PC-3 (cell line): ENCODE measurements at regions not wholly inside any gene's neighbourhood (a gene's known extent, or its start where the extent isn't known, plus 50 kb on each side); places are given as distances from the start of the nearest gene placed in this dataset.
A peak's percentile ranks its signal among the peaks of the same experiment; 100 is the strongest.

ENCODE experiments used
- ATAC-seq: fragments of 200-7000 bp; cut with Tn5 transposase; 2 replicates; pipeline ENCODE4 v1.9.1; 2020; ENCODE audit warnings: mild to moderate bottlenecking, moderate library complexity
- BruUV-seq: library from RNA; stranded (reverse); fragments of 400-500 nt; replicated peaks from 2 replicates; lab custom pipeline; 2021; lab: Mats Ljungman, UMichigan
- CTCF ChIA-PET: fragments of 300-600 bp; sonication (Branson Sonifier 250); formaldehyde crosslinking; loops from one replicate; lab custom pipeline; 2022; ENCODE audit warnings: antibody characterized with exemption; lab: Charles Lee
- POLR2A ChIA-PET: fragments of 300-600 bp; sonication (Branson Sonifier 250); formaldehyde crosslinking; loops from one replicate; lab custom pipeline; 2022; ENCODE audit warnings: antibody characterized with exemption; ENCODE audit not compliant: unreplicated experiment; lab: Charles Lee
- DNase-seq: peaks from one replicate; pipeline ENCODE4 v3.0.0-alpha.2; 2015
- H2AFZ ChIP-seq: fragments of 300-600 bp; sonication (generic); 2 replicates; pipeline ENCODE4 v1.6.0; 2016; ENCODE audit warnings: antibody characterized with exemption, low read length
- H3F3A ChIP-seq: fragments of 300-600 bp; sonication (generic); one replicate; pipeline ENCODE4 v1.6.0; 2017; ENCODE audit warnings: antibody characterized with exemption, low read length, control low read depth, mild to moderate bottlenecking; ENCODE audit not compliant: unreplicated experiment
- H3K27ac ChIP-seq: fragments of 300-600 bp; sonication (generic); 2 replicates; pipeline ENCODE4 v1.5.1; 2016; ENCODE audit warnings: mild to moderate bottlenecking, low read length
- H3K27me3 ChIP-seq: fragments of 300-600 bp; sonication (generic); 2 replicates; pipeline ENCODE4 v1.6.1; 2016; ENCODE audit warnings: low read length, mixed read lengths
- H3K36me3 ChIP-seq: fragments of 300-600 bp; sonication (generic); 2 replicates; pipeline ENCODE4 v1.6.1; 2016; ENCODE audit warnings: low read depth, mixed run types, low read length, mixed read lengths
- H3K4me1 ChIP-seq: fragments of 300-600 bp; sonication (generic); 2 replicates; pipeline ENCODE4 v1.5.1; 2016; ENCODE audit warnings: low read length; ENCODE audit not compliant: insufficient read depth
- H3K4me2 ChIP-seq: fragments of 300-600 bp; sonication (generic); 2 replicates; pipeline ENCODE4 v1.6.0; 2016; ENCODE audit warnings: low read length
- H3K4me3 ChIP-seq: fragments of 300-600 bp; sonication (generic); 2 replicates; pipeline ENCODE4 v1.5.1; 2016; ENCODE audit warnings: mild to moderate bottlenecking, low read length, mixed read lengths
- H3K79me2 ChIP-seq: fragments of 300-600 bp; sonication (generic); 2 replicates; pipeline ENCODE4 v1.6.1; 2017; ENCODE audit warnings: low read length, mixed read lengths
- H3K9ac ChIP-seq: fragments of 300-600 bp; sonication (generic); 2 replicates; pipeline ENCODE4 v1.6.0; 2016; ENCODE audit warnings: mild to moderate bottlenecking, low read length
- H3K9me2 ChIP-seq: fragments of 300-600 bp; sonication (generic); replicated peaks from 2 replicates; pipeline ENCODE4 v1.6.1; 2016; ENCODE audit warnings: mixed run types, low read length, mixed read lengths
- H3K9me3 ChIP-seq: fragments of 300-600 bp; sonication (generic); 2 replicates; pipeline ENCODE4 v1.6.1; 2016; ENCODE audit warnings: low read length, mixed read lengths
- H4K20me1 ChIP-seq: fragments of 300-600 bp; sonication (generic); 2 replicates; pipeline ENCODE4 v1.6.1; 2016; ENCODE audit warnings: low read length, mixed read lengths
- EZH2 ChIP-seq: fragments of 300-600 bp; sonication (generic); IDR thresholded peaks from one replicate; pipeline ENCODE4 v1.6.1; 2017; ENCODE audit warnings: antibody characterized with exemption, mild to moderate bottlenecking, low read length; ENCODE audit not compliant: unreplicated experiment
- EZH2phosphoT487 ChIP-seq: fragments of 300-600 bp; sonication (generic); IDR thresholded peaks from 2 replicates; pipeline ENCODE4 v1.6.1; 2018; ENCODE audit warnings: mild to moderate bottlenecking, antibody characterized with exemption, low read length, borderline replicate concordance
- intact Hi-C: fragments of 100-400 bp; cut with micrococcal nuclease; formaldehyde crosslinking; loops from 2 replicates; pipeline ENCODE4 v1.9.0; 2023
- TF ChIP-seq, protein P1 (sequence below): fragments of 300-600 bp; sonication (generic); conservative IDR thresholded peaks from 2 replicates; pipeline ENCODE4 v1.5.1; 2017; ENCODE audit warnings: antibody characterized with exemption, low read depth, mild to moderate bottlenecking, low read length

DNA sequence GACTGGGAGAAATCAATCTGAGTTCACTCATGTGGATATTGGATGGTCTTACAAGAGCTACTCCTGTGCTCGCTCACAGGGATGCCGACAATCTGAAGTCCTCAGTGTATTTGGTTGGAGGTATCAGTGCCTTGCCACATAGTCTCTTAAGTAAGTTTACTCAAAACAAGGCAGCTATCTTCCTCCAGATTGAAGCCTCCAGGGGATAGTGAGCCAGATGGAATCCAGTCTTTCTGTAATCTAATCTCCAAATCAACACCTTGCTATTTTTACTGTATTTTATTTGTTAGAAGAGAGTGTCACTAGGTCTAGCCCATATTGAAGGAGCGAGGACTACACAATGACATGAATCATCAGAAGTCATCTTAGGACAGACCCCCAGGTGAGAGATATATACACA is 456.6 kb upstream of the POT1 start:
- H3K27me3 ChIP-seq = no peaks in the 10 kb centered on the region
- H3K27ac ChIP-seq = no peak overlapping the region
- no peak overlapping the region for H3K4me3 ChIP-seq
- H3K79me2 ChIP-seq = no peaks in the 10 kb centered on the region
- no peak overlapping the region for H3K4me2 ChIP-seq
- H2AFZ ChIP-seq = no peak overlapping the region
- no peaks in the 10 kb centered on the region for H3K36me3 ChIP-seq
- ATAC-seq (no peak), DNase-seq (no peak)
- ChIA-PET POLR2A (no interaction called here), CTCF (no interaction called here)
- TF ChIP-seq EZH2 (no peak), EZH2phosphoT487 (no peak)
- TF ChIP-seq, protein P1, sequence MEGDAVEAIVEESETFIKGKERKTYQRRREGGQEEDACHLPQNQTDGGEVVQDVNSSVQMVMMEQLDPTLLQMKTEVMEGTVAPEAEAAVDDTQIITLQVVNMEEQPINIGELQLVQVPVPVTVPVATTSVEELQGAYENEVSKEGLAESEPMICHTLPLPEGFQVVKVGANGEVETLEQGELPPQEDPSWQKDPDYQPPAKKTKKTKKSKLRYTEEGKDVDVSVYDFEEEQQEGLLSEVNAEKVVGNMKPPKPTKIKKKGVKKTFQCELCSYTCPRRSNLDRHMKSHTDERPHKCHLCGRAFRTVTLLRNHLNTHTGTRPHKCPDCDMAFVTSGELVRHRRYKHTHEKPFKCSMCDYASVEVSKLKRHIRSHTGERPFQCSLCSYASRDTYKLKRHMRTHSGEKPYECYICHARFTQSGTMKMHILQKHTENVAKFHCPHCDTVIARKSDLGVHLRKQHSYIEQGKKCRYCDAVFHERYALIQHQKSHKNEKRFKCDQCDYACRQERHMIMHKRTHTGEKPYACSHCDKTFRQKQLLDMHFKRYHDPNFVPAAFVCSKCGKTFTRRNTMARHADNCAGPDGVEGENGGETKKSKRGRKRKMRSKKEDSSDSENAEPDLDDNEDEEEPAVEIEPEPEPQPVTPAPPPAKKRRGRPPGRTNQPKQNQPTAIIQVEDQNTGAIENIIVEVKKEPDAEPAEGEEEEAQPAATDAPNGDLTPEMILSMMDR = no peak
- H3K9ac ChIP-seq = no peak overlapping the region
- no peaks in the 10 kb centered on the region for H3F3A ChIP-seq
- H3K4me1 ChIP-seq = peaks cover 5% of the 10 kb centered on the region; the same call in 1 of the 2 replicates
- H3K9me3 ChIP-seq = no peaks in the 10 kb centered on the region
- intact Hi-C loops = no loop called here
- no peaks in the 10 kb centered on the region for H3K9me2 ChIP-seq
- no TSS peak for BruUV-seq
- no peaks in the 10 kb centered on the region for H4K20me1 ChIP-seq

DNA sequence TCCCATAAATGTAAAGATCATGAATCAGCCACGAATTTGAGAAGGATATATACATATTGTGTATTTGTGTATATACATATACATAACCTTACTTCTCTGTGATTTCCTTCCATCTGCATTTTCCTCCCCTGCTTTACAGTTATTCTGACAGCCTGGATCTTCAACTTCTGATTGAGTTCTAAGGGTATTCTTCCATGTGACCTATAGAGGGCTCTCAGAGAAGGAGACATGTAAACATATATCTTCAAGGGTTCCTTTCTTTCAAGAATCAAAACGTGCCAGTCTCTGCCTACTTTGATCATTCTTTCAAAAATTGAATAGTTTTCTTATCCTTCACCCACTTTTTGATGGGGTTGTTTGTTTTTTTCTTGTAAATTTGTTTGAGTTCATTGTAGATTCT is 453.7 kb upstream of the POT1 start:
- CTCF ChIA-PET = no interaction called here
- Histone ChIP-seq H2AFZ (no peak overlapping the region), H3K79me2 (no peaks in the 10 kb centered on the region), H3K4me2 (no peak overlapping the region), H3K9me2 (no peaks in the 10 kb centered on the region), H3K27me3 (no peaks in the 10 kb centered on the region), H3F3A (no peaks in the 10 kb centered on the region), H3K9ac (no peak overlapping the region), H3K4me3 (no peak overlapping the region), H3K4me1 (no peaks in the 10 kb centered on the region), H3K9me3 (no peaks in the 10 kb centered on the region), H3K27ac (no peak overlapping the region), H4K20me1 (no peaks in the 10 kb centered on the region), H3K36me3 (no peaks in the 10 kb centered on the region)
- POLR2A ChIA-PET = no interaction called here
- ATAC-seq (peak; percentile 54; the same call in 1 of the 2 replicates), DNase-seq (peak; percentile 24)
- TF ChIP-seq, protein P1 = peak; percentile 42
- no peak for TF ChIP-seq EZH2phosphoT487
- BruUV-seq = no TSS peak
- intact Hi-C loops = no loop called here

DNA sequence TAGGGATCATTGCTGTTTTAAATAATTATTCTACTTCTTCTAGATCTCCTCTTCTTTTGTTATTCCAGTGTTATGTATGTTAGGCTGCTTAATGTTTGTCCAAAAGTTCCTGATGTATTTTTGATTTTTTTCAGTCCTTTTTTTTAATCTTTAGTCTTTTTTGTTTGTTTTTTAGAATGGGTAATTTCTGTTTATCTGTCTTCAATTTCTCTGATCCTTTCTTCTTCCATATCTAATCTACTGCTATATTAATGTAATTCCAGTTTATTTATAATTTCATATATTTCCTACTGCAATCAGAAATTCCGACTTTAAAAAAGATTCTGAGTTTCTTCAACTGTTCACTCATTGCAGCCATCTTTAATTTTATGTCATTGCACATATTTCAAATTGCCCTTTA is 452.8 kb upstream of the POT1 start:
- POLR2A ChIA-PET = no interaction called here
- Histone ChIP-seq H3K9me3 (no peaks in the 10 kb centered on the region), H3F3A (no peaks in the 10 kb centered on the region), H4K20me1 (no peaks in the 10 kb centered on the region), H3K4me3 (no peak overlapping the region), H3K36me3 (no peaks in the 10 kb centered on the region), H3K79me2 (no peaks in the 10 kb centered on the region), H3K4me2 (no peak overlapping the region), H3K4me1 (no peaks in the 10 kb centered on the region), H2AFZ (no peak overlapping the region), H3K9me2 (no peaks in the 10 kb centered on the region), H3K9ac (no peak overlapping the region), H3K27ac (no peak overlapping the region), H3K27me3 (no peaks in the 10 kb centered on the region)
- TF ChIP-seq, protein P1 = no peak
- TF ChIP-seq EZH2 (no peak), EZH2phosphoT487 (no peak)
- no peak for ATAC-seq
- CTCF ChIA-PET = no interaction called here
- BruUV-seq = no TSS peak
- DNase-seq = no peak
- intact Hi-C loops = no loop called here
